Fibroblast of lung (primary cell): ENCODE measurements at regions not wholly inside any gene's neighbourhood (a gene's known extent, or its start where the extent isn't known, plus 50 kb on each side); places are given as distances from the start of the nearest gene placed in this dataset.

ENCODE experiments used
- DNase-seq, 2 donors: peaks; one replicate each; pipeline versions ENCODE4 v3.0.0 to v3.0.0-alpha.2; 2010; ENCODE audit warnings: low read depth in 2 of 2
- H2AFZ ChIP-seq: 2 replicates; pipeline ENCODE4 v1.5.1; 2012; ENCODE audit warnings: low read length, control low read depth, inconsistent platforms
- H3K27ac ChIP-seq: 2 replicates; pipeline ENCODE4 v1.5.1; 2011; ENCODE audit warnings: low read length, control low read depth; ENCODE audit not compliant: insufficient read depth
- H3K27me3 ChIP-seq: 2 replicates; pipeline ENCODE4 v1.5.1; 2011; ENCODE audit warnings: mild to moderate bottlenecking, low read length; ENCODE audit not compliant: control insufficient read depth, insufficient read depth
- H3K36me3 ChIP-seq: 2 replicates; pipeline ENCODE4 v1.5.1; 2011; ENCODE audit warnings: low read length; ENCODE audit not compliant: control insufficient read depth, insufficient read depth
- H3K4me1 ChIP-seq: 2 replicates; pipeline ENCODE4 v1.5.1; 2011; ENCODE audit warnings: low read length; ENCODE audit not compliant: control insufficient read depth, insufficient read depth; ENCODE audit errors: extremely low read depth
- H3K4me2 ChIP-seq: 2 replicates; pipeline ENCODE4 v1.5.1; 2011; ENCODE audit warnings: low read length, control low read depth; ENCODE audit not compliant: insufficient read depth; ENCODE audit errors: extremely low read depth
- H3K4me3 ChIP-seq, 4 experiments: fragments of 200-600 bp in 1 of 4; sonication (generic) in 1 of 4; replicated peaks in 1 of 4; 2 replicates each; pipeline ENCODE4 v1.5.1; 2011 to 2016; ENCODE audit warnings: low read length in 4 of 4, low read depth in 3 of 4, mild to moderate bottlenecking in 3 of 4, control low read depth in 2 of 4, inconsistent platforms in 1 of 4, mixed read lengths in 1 of 4; ENCODE audit not compliant: insufficient read depth in 1 of 4; ENCODE audit errors: control extremely low read depth in 1 of 4
- H3K79me2 ChIP-seq: 2 replicates; pipeline ENCODE4 v1.5.1; 2012; ENCODE audit warnings: mild to moderate bottlenecking, low read length, inconsistent platforms; ENCODE audit not compliant: control insufficient read depth, insufficient read depth
- H3K9ac ChIP-seq: 2 replicates; pipeline ENCODE4 v1.5.1; 2011; ENCODE audit warnings: mild to moderate bottlenecking, low read length, control low read depth; ENCODE audit not compliant: insufficient read depth
- H3K9me3 ChIP-seq: 2 replicates; pipeline ENCODE4 v1.5.1; 2012; ENCODE audit warnings: low read depth, low read length; ENCODE audit not compliant: control insufficient read depth, insufficient read depth
- H4K20me1 ChIP-seq: 2 replicates; pipeline ENCODE4 v1.5.1; 2011; ENCODE audit warnings: low read length; ENCODE audit not compliant: control insufficient read depth, insufficient read depth; ENCODE audit errors: extremely low read depth
- EZH2 ChIP-seq: IDR thresholded peaks from 2 replicates; pipeline ENCODE4 v1.5.1; 2012; ENCODE audit warnings: low read length, control low read depth, mild to moderate bottlenecking; ENCODE audit errors: missing control alignments
- TF ChIP-seq, protein P1 (sequence below), 2 donors: IDR thresholded peaks in 1 of 2; conservative IDR thresholded peaks in 1 of 2; 1 replicate in 1 of 2; 2 replicates in 1 of 2; pipeline ENCODE4 v1.5.1; 2011 to 2012; ENCODE audit warnings: low read length in 2 of 2, control low read depth in 1 of 2, inconsistent platforms in 1 of 2, low read depth in 1 of 2, mild to moderate bottlenecking in 1 of 2

GRCh38 chr21:25459365-25459764 lies 147.9 kb downstream of the MRPL39 start:
- Histone ChIP-seq H3K79me2 (no peaks in the 10 kb centered on the region), H2AFZ (no peak overlapping the region), H3K9ac (no peak overlapping the region), H3K27me3 (no peaks in the 10 kb centered on the region), H3K4me2 (no peak overlapping the region), H3K9me3 (no peaks in the 10 kb centered on the region), H3K27ac (no peak overlapping the region), H4K20me1 (no peaks in the 10 kb centered on the region), H3K4me3 (no peak overlapping the region), H3K36me3 (no peaks in the 10 kb centered on the region), H3K4me1 (no peaks in the 10 kb centered on the region)
- TF ChIP-seq EZH2, result no peak
- TF ChIP-seq, protein P1, sequence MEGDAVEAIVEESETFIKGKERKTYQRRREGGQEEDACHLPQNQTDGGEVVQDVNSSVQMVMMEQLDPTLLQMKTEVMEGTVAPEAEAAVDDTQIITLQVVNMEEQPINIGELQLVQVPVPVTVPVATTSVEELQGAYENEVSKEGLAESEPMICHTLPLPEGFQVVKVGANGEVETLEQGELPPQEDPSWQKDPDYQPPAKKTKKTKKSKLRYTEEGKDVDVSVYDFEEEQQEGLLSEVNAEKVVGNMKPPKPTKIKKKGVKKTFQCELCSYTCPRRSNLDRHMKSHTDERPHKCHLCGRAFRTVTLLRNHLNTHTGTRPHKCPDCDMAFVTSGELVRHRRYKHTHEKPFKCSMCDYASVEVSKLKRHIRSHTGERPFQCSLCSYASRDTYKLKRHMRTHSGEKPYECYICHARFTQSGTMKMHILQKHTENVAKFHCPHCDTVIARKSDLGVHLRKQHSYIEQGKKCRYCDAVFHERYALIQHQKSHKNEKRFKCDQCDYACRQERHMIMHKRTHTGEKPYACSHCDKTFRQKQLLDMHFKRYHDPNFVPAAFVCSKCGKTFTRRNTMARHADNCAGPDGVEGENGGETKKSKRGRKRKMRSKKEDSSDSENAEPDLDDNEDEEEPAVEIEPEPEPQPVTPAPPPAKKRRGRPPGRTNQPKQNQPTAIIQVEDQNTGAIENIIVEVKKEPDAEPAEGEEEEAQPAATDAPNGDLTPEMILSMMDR (conservative IDR thresholded peaks at IDR 0.05 in 1 of 2, IDR thresholded peaks at IDR 0.05 in 1 of 2; ENCODE audit: low read depth in 1 of 2, low read length in 2 of 2), result no peak
- DNase-seq, result no peak

DNA sequence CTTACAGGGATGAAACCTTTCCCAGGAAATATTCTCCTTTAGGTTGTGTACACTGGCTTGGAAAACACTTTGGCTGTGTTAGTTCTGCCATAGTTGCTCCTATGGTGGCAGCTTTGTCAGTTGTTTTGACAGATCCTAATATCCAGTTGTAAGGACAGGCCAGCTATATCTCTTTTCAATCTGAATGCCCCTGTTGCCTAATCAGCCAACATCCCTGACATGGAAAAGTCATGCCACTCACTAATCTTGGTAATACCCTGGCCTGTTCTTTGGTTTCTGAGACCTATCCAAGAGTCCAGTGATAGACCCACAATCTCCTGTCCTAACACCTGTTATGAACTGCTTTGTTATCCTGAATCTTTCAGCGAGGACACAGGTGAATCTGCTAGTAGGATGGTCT lies 148.8 kb downstream of the MRPL39 start:
- no peak overlapping the region for H2AFZ ChIP-seq
- DNase-seq, result no peak
- H3K36me3 ChIP-seq, result no peaks in the 10 kb centered on the region
- H3K27ac ChIP-seq, result no peak overlapping the region
- TF ChIP-seq, protein P1 (conservative IDR thresholded peaks at IDR 0.05 in 1 of 2, IDR thresholded peaks at IDR 0.05 in 1 of 2; ENCODE audit: low read depth in 1 of 2, low read length in 2 of 2), result no peak
- TF ChIP-seq EZH2, result no peak
- no peaks in the 10 kb centered on the region for H3K4me1 ChIP-seq
- no peaks in the 10 kb centered on the region for H4K20me1 ChIP-seq
- H3K9me3 ChIP-seq, result no peaks in the 10 kb centered on the region
- no peaks in the 10 kb centered on the region for H3K27me3 ChIP-seq
- H3K4me3 ChIP-seq, result no peak overlapping the region
- H3K9ac ChIP-seq, result no peak overlapping the region
- H3K79me2 ChIP-seq, result no peaks in the 10 kb centered on the region
- no peak overlapping the region for H3K4me2 ChIP-seq

- no peak overlapping the region for H3K4me2 ChIP-seq
- H3K9me3 ChIP-seq, result no peaks in the 10 kb centered on the region
- H3K4me1 ChIP-seq, result no peaks in the 10 kb centered on the region
- TF ChIP-seq, protein P1 (conservative IDR thresholded peaks at IDR 0.05 in 1 of 2, IDR thresholded peaks at IDR 0.05 in 1 of 2; ENCODE audit: low read depth in 1 of 2, low read length in 2 of 2), result no peak
- TF ChIP-seq EZH2, result no peak
- H3K36me3 ChIP-seq, result no peaks in the 10 kb centered on the region
- no peaks in the 10 kb centered on the region for H3K79me2 ChIP-seq
- no peak overlapping the region for H3K27ac ChIP-seq
- no peak for DNase-seq
- H3K9ac ChIP-seq, result no peak overlapping the region
- no peaks in the 10 kb centered on the region for H4K20me1 ChIP-seq
- no peak overlapping the region for H3K4me3 ChIP-seq
- H3K27me3 ChIP-seq, result no peaks in the 10 kb centered on the region
- H2AFZ ChIP-seq, result no peak overlapping the region
Observed at GRCh38 chr21:25457946-25458345, 149.3 kb downstream of the MRPL39 start.
